Kidney (tissue), 13 donors: ENCODE measurements at regions not wholly inside any gene's neighbourhood (a gene's known extent, or its start where the extent isn't known, plus 50 kb on each side); places are given as distances from the start of the nearest gene placed in this dataset.

Experiments
- DNase-seq, 5 donors: peaks; one replicate each; pipeline ENCODE4 v3.0.0-alpha.2; 2013 to 2020
- FAIRE-seq: peaks from 2 replicates; lab custom pipeline; 2012; peaks lifted over from hg19 to GRCh38; lab: Jason Lieb, UNC
- H3K27ac ChIP-seq, 2 donors: one replicate each; pipeline ENCODE4 v1.7.0; 2013; ENCODE audit warnings: low read depth in 2 of 2, low read length in 2 of 2, inconsistent platforms in 1 of 2
- H3K27me3 ChIP-seq: one replicate; pipeline ENCODE4 v1.7.1; 2013; ENCODE audit warnings: low read length, inconsistent platforms; ENCODE audit not compliant: control insufficient read depth, insufficient read depth
- H3K36me3 ChIP-seq, 3 donors: one replicate each; pipeline versions ENCODE4 v1.7.0 to v1.7.1; 2013; ENCODE audit warnings: low read length in 3 of 3, control low read depth in 1 of 3, inconsistent platforms in 1 of 3; ENCODE audit not compliant: insufficient read depth in 3 of 3, control insufficient read depth in 2 of 3
- H3K4me1 ChIP-seq, 3 donors: one replicate each; pipeline versions ENCODE4 v1.7.0 to v1.7.1; 2013; ENCODE audit warnings: low read length in 3 of 3, inconsistent platforms in 1 of 3, low read depth in 1 of 3; ENCODE audit not compliant: control insufficient read depth in 2 of 3, insufficient read depth in 2 of 3
- H3K4me3 ChIP-seq, 3 donors: one replicate each; pipeline versions ENCODE4 v1.7.0 to v1.8.1; 2013; ENCODE audit warnings: low read length in 3 of 3, control low read depth in 1 of 3, inconsistent platforms in 1 of 3
- H3K9ac ChIP-seq, 3 donors: one replicate each; pipeline versions ENCODE4 v1.7.0 to v1.7.1; 2013; ENCODE audit warnings: low read length in 3 of 3, control low read depth in 1 of 3, inconsistent platforms in 1 of 3
- H3K9me3 ChIP-seq, 3 donors: one replicate each; pipeline versions ENCODE4 v1.7.0 to v1.7.1; 2013; ENCODE audit warnings: low read length in 3 of 3, control low read depth in 1 of 3, inconsistent platforms in 1 of 3; ENCODE audit not compliant: control insufficient read depth in 2 of 3, insufficient read depth in 1 of 3
- intact Hi-C: fragments of 100-400 bp; cut with DNase I; formaldehyde crosslinking; loops from one replicate; pipeline ENCODE4 v1.11.1; 2022
- TF ChIP-seq, protein P1 (sequence below): IDR thresholded peaks from 3 replicates; pipeline ENCODE4 v1.5.1; 2012; ENCODE audit warnings: mild to moderate bottlenecking, moderate library complexity, borderline replicate concordance; ENCODE audit not compliant: insufficient read depth; ENCODE audit errors: extremely low read depth
- donor health status: control.
- donor health status: control.
- donor health status: control.
- donor health status: control.
- donor health status: control.
- donor health status: DM: yes; HTN: yes; CAD: no.
- donor health status: Normal renal cell carcinoma (clear cell type).

GRCh38 chr3:74456166-74456565 lies 158.3 kb downstream of the CNTN3 start:
- H3K9me3 ChIP-seq = no peaks in the 10 kb centered on the region
- DNase-seq (no peak), FAIRE-seq (no peak)
- no peak overlapping the region for H3K4me3 ChIP-seq
- no peak overlapping the region for H3K9ac ChIP-seq
- no peak overlapping the region for H3K27ac ChIP-seq
- H3K4me1 ChIP-seq = no peaks in the 10 kb centered on the region
- H3K36me3 ChIP-seq = no peaks in the 10 kb centered on the region
- intact Hi-C loops = no loop called here
- no peaks in the 10 kb centered on the region for H3K27me3 ChIP-seq
- TF ChIP-seq, protein P1, sequence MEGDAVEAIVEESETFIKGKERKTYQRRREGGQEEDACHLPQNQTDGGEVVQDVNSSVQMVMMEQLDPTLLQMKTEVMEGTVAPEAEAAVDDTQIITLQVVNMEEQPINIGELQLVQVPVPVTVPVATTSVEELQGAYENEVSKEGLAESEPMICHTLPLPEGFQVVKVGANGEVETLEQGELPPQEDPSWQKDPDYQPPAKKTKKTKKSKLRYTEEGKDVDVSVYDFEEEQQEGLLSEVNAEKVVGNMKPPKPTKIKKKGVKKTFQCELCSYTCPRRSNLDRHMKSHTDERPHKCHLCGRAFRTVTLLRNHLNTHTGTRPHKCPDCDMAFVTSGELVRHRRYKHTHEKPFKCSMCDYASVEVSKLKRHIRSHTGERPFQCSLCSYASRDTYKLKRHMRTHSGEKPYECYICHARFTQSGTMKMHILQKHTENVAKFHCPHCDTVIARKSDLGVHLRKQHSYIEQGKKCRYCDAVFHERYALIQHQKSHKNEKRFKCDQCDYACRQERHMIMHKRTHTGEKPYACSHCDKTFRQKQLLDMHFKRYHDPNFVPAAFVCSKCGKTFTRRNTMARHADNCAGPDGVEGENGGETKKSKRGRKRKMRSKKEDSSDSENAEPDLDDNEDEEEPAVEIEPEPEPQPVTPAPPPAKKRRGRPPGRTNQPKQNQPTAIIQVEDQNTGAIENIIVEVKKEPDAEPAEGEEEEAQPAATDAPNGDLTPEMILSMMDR = no peak

GRCh38 chr3:74447221-74447620 lies 167.2 kb downstream of the CNTN3 start:
- intact Hi-C loops = no loop called here
- H3K9ac ChIP-seq = no peak overlapping the region
- H3K4me1 ChIP-seq = no peaks in the 10 kb centered on the region
- H3K4me3 ChIP-seq = no peak overlapping the region
- H3K9me3 ChIP-seq = no peaks in the 10 kb centered on the region
- H3K27me3 ChIP-seq = no peaks in the 10 kb centered on the region
- H3K27ac ChIP-seq = no peak overlapping the region
- TF ChIP-seq, protein P1 = no peak
- DNase-seq (no peak), FAIRE-seq (no peak)
- H3K36me3 ChIP-seq = no peaks in the 10 kb centered on the region

GRCh38 chr3:74445541-74445940 lies 168.9 kb downstream of the CNTN3 start:
- no peak overlapping the region for H3K27ac ChIP-seq
- H3K9me3 ChIP-seq = no peaks in the 10 kb centered on the region
- H3K4me3 ChIP-seq = no peak overlapping the region
- no peaks in the 10 kb centered on the region for H3K27me3 ChIP-seq
- intact Hi-C loops = no loop called here
- no peaks in the 10 kb centered on the region for H3K4me1 ChIP-seq
- H3K9ac ChIP-seq = no peak overlapping the region
- DNase-seq (no peak), FAIRE-seq (no peak)
- no peaks in the 10 kb centered on the region for H3K36me3 ChIP-seq
- TF ChIP-seq, protein P1 = no peak

GRCh38 chr3:74443102-74443501 lies 171.4 kb downstream of the CNTN3 start:
- FAIRE-seq = no peak
- no peaks in the 10 kb centered on the region for H3K9me3 ChIP-seq
- TF ChIP-seq, protein P1 = no peak
- no peak for DNase-seq
- intact Hi-C loops = no loop called here
- no peaks in the 10 kb centered on the region for H3K27me3 ChIP-seq
- H3K9ac ChIP-seq = no peak overlapping the region
- H3K4me3 ChIP-seq = no peak overlapping the region
- no peaks in the 10 kb centered on the region for H3K4me1 ChIP-seq
- H3K36me3 ChIP-seq = no peaks in the 10 kb centered on the region
- no peak overlapping the region for H3K27ac ChIP-seq
